ENCODE measurements at regions not wholly inside any gene's neighbourhood (a gene's known extent, or its start where the extent isn't known, plus 50 kb on each side); places are given as distances from the start of the nearest gene placed in this dataset.

DNA sequence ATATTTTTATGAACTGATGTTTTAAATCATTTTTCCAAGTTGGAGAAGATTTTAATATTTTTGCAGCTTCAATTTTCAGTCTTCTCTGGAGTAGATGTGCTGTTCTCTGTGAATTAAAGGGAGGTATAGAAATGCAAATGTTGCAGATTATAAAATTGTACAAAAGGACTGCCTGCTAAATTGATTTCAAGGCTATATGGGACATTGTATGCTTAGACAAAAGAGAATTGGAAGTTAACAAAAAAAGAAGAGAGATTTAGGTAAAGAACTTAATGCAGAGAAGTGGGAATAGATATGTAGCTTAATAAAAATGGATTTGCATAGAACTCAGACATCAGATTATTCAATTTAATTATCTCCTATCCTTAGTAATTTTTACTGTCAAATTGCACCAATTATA is 403.3 kb downstream of the ZIC3 start:
- TF ChIP-seq TAF1 (CRISPR knock-in tag; IDR thresholded peaks at IDR 0.05) = no peak
- TF ChIP-seq, protein P1, sequence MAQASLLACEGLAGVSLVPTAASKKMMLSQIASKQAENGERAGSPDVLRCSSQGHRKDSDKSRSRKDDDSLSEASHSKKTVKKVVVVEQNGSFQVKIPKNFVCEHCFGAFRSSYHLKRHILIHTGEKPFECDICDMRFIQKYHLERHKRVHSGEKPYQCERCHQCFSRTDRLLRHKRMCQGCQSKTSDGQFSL (CRISPR knock-in tag; IDR thresholded peaks at IDR 0.05) = no peak
- TF ChIP-seq JUNB (CRISPR knock-in tag; IDR thresholded peaks at IDR 0.05; ENCODE audit: borderline replicate concordance) = no peak
- TF ChIP-seq, protein P2, sequence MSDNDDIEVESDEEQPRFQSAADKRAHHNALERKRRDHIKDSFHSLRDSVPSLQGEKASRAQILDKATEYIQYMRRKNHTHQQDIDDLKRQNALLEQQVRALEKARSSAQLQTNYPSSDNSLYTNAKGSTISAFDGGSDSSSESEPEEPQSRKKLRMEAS (IDR thresholded peaks at IDR 0.05) = no peak
